HG02885 (cell line): ENCODE measurements at regions not wholly inside any gene's neighbourhood (a gene's known extent, or its start where the extent isn't known, plus 50 kb on each side); places are given as distances from the start of the nearest gene placed in this dataset.
"Not testable (repeated sequence)": the region's sequence is repeated elsewhere in the genome, so short reads cannot be mapped to it uniquely, and the experiment has no call there.

Experiments used
- ATAC-seq: cut with Tn5 transposase; IDR thresholded peaks from one replicate; pipeline ENCODE4 v1.9.1; 2021; ENCODE audit warnings: mild to moderate bottlenecking; ENCODE audit not compliant: unreplicated experiment, poor library complexity

DNA sequence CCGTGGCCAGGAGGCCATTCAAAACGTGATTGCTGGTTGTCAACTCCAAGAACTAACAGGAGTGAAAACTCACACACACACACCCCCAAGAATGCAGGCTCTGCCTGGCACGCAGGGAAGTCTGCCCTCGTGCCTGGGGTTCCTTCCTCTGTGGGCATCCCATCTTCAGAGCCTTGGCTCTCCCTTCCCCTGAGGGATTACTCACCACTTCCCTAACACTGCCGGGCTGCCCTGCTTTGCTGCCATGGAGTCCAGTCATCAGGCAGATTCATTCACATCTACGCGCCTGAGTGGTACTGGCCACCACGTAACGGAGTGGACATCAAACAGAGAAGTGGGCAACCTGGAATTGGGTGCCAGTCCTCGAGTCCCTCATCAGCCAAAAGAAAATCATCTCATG lies 120.7 kb upstream of the TMEM45B start:
- ATAC-seq, result no peak

DNA sequence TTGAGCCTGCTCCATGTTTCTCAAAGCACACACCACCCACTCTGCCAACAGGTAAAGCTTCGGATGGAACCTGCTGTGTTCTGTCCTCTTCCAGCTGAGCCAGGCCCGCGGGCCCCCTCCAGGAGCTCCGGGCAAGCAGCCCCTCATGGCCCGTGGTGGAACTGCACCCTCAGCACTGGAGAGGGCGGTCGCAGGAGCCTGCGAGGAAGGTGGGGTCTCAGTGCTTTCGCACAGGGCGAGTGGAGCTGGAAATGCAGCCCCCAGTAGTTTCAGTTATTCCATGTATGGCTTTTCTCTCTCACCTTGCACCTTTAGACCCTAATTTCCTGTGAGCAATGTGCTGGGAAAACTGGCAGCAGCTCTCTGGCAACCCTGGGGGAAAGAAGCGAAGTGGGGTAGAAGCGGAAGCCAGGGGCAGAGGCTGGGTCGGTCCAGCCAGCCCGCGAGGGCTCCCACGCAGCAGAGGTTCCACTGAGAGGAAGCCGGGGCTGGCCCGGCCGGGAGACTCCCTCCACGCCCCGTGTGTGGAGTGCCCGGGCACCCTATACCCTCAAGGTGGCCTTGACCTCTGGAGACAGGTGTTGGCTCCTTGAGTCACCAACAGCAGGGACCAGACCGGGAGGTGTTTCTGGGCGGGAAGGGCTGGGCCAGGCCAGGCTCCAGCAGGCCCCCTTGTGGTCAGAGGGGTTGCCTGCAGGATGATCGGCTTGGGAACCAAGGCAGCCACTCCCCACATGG lies 119.9 kb upstream of the TMEM45B start:
- peak; percentile 80 for ATAC-seq

DNA sequence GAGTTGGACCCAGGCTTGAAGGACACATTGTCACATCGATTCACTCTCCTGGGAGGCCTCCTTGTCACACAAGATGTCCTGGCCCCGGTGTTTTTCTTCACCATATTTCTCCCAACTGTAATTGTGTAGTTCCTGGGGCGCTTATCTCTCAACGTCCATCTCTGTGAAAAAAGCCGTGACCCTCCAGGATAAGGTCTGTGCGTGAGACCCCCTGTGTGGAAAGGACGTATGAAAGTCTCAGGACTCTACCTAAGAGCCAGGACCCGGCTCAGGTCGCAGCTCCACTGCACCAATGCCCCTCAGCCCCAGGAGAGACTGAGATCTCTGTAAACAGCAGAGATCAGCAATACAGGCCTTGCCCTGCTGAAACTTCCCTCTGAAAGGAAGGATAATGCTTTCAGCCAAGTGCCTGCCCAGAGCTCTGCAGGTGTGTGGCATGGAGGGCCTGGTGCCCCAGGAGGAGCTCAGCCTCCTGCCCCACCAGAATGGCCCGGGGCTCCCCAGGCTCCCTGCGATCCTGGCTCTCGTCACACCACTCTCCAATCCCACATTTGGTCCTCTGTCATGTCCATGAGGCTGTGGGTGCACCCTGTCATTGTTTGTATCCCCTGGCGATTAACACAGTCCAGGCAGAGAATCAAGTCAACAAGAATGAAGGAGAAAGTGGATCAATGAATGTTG lies 119.2 kb upstream of the TMEM45B start:
- no peak for ATAC-seq

DNA sequence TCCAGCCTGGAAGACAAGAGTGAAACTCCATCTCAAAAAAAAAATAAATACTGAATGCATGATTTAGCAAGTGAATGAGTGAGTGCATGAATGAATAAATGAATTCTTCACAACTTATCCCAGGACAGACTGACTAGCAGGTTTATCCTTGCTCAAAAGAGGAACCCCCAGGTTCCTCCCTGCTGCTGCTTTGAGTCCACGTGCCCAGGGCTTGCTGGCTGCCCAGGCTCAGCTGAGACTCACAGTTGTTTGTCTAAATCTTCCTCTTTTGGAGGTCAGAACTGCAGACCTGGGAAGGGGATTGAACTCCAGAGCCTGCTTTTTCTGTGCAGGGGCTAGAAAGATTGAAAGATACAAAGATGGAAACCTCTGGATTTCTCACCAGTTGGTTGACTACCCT lies 117.4 kb upstream of the TMEM45B start:
- ATAC-seq, result no peak

DNA sequence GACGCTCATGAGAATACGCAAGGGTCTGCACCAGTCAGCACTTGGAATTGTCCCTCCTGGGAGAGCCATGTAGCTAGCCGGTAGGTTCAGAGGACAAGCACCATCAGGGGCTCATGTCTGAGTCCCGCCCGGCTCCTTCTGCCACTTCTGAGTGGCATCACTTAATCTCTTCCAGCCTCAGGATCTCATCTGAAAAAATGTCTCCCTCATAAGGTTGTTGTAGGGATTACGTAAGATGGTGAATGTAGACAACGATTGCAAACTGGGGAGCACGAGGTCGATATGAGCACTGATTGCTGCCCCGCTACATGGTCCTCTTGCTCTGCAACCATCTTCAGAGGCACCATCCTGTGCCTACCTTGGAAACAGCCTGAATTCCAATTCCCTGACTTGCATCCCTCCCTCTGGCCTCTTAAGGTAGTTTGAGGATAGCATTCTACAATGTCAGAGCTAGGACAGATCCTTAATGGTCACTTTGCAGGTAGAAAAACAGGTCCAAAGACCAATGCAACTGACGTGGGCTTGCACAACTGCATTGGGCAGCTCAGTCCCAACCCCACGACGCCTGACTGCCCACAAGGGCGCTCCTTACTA lies 115.8 kb upstream of the TMEM45B start:
- no peak for ATAC-seq

DNA sequence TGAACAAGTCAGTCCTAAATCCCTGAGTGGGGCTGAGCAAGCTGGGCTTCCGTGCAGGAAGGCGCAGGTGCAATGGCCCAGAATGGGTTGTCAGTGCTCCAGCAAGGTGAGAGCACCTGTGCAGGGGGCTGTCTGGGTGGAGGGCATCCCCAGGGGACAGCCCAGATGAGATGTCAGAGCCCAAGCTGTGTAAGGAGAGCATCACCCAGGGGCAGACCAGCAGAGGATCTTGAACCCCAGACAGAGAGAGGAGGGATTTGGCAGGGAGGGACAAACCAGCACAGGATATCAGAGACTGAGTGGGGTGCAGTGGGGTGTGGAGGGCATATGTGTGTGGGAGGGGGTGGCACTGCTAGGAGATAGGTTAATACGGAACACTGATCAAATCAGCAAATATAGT lies 114.9 kb upstream of the TMEM45B start:
- no peak for ATAC-seq

DNA sequence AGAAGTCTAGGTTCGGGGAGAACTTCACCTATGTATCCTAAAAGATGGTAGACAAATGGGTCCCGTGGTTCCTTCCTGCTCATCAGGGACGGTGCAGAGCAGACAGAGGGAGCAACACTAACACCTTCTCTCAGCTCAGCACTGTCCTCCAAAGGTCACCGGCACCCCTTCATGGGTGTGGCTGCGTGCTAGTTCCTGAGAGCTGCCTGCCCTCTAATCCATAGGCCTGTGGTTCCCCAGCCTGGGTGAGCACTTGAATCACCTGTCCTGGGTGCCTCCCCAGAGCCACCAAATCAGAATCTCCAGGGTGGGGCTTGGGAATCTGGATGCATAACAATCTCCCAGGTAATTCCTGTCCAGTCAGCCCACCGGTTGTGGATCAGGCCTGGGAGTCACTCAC lies 113.9 kb upstream of the TMEM45B start:
- ATAC-seq, result no peak

DNA sequence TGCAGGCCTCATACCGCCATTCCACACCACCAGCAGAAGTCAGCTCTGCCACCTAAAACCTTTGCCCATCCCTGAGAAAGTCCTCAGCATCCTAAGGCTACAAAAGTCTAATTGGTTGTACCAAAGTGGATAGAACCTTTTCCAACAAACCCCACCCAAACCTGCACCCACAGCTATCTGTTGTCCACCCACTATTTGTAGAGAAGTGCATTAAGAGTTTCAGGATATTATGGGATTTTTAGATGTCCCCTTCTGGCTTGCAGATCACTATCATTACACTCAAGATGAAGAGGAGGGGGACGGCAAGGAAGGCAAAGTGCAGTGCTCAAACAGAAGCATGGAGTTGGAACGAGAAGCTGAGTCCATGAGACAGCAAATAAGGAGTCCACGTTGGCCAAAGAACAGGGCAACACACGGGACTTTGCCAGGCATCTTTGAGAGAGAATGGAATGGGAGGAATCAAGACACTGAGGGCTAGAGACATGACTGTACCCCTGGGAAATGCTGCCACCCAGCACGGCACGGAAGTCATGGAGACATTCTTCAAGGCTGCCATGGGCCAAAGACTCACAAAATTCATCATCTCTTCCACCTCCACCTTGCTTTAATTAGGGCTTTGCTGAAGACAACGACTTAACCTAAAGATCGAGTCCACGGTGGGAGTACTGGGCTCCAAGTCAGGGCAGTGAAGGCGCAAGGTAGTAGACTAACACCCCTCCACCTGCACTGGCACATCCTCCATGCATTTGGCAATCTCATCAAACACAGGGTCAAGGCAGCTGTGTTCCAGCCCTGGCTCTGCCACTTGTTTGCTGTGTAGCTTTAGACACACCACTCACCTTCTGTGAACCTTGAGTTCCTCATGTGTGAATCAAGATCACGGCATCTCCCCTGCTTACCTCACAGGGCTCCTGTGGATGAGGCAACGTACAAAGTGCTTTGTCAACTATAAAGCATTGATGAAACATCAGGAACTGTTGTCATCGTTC lies 112.9 kb upstream of the TMEM45B start:
- no peak for ATAC-seq

DNA sequence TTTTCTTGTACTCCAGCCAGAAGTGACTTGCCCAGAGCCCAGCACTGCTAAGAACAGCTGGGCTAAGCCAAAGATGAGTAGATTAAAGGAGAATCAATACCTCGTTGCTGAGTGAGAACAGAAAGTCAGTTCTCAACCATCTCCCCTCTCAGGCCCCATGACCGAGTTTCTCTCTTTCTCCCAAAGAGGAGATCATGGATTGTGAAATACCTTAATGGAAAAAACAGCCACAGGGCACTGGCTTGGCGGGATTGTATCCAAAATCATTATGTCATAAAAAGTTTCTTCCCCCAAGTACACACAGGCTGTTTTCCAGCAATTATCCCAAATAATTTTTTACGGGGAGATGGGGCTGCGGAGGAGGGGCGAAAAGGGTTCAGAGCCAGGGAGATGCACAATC lies 111.8 kb upstream of the TMEM45B start:
- ATAC-seq, result no peak

DNA sequence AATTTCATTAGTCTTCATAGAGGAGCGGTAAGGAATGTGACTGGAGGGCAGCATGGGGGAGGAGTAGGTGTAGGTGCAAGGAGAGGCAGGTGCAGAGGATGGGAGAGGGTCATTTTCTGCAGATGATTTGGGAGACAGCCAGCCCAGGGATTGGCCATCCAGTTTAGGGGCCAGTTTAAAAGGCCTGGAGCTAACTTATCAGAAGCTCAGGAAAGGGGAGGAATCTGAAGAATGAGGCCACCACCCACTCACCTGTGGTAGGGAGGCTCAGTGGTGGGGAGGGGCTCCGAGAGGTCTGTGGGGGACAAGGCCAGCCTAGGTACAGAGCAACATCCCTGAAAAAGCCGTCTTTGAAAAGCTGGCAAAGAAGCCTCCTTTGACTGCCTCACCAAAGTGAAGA lies 110.8 kb upstream of the TMEM45B start:
- no peak for ATAC-seq

DNA sequence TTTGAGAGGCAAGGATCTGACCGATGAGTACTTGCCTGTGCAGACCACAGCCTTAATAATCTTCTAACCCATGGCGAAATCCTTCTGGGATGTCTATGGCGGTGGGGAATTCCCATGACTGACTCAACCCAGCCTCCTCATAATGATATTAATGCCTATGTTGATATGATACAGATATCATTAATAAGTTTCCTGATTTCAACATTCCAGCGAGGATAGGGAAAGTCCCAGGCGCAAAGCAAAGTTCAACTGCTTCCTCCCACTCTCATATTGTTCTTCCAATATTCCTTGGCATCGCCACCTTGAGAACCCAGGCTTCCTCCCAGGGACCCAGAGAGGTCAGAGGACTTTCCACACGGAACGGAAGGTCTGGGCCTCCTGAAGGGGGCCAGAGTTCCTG lies 110.3 kb upstream of the TMEM45B start:
- ATAC-seq, result no peak

DNA sequence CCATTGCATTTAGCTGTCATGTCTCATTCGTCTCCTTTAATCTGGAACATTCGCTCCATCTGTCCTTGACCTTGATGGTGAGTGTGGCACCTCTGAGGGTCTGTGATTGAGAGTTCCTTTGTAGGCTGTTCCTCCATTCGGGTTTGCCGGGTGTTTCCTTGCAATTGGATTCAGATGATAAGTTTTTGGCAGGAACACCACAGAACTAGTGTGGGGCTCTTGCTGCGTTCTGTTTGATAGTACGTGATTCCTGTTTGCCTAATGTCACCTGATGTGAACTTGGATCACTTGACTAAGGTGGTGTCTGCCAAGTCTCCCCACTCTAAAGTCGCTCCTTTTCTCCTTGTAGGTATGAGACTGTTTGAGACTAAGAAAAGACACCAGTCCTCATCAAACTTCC lies 109.7 kb upstream of the TMEM45B start:
- no peak for ATAC-seq

DNA sequence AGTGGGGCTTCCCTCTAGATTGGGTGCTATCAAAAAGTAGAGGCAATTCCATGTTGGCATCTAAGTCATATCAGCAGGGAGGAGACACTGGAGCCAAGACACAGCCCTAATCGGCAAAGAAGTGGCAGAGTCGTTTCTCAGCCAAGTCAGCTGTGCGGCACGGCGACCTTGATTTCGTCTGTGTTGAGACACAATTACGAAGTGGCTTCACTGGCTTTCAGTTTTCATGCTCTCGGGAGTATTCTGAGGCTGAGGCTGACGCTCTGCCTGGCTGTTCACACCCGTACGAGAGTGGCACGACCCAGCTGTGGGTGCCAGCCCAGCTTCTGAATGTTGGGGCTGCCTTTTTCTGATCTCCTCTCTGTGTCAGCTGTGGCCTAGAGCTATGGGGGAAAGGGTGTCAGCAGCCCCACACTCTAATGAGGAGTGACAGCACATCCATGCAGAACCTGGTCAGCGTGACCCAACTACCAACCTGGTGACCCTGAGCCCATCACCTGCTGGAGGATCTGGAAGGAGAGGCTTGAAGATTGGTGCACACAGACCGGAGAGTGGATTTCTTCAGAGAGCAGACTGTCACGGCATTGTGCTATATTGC lies 105.7 kb upstream of the TMEM45B start:
- ATAC-seq, result no peak

DNA sequence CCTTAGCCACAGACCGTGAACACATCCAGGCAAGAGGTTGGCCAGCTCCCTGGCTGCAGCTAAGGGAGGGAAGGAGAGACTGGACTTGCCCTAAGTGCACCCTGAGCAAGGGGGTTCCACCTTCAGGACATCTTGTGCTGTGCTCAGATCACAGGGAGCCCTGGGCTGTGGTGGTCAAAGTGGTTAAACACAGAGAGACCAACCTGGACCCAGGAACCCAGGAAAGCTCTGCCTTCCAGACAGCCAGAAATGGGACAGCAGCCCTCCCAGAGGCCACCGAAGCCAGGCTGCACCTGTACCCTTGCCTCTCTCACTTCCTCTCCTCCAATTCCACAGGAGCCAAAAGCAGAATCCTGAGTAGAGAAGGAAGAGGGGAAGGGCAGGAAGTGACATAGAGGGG lies 105.2 kb upstream of the TMEM45B start:
- ATAC-seq, result no peak

DNA sequence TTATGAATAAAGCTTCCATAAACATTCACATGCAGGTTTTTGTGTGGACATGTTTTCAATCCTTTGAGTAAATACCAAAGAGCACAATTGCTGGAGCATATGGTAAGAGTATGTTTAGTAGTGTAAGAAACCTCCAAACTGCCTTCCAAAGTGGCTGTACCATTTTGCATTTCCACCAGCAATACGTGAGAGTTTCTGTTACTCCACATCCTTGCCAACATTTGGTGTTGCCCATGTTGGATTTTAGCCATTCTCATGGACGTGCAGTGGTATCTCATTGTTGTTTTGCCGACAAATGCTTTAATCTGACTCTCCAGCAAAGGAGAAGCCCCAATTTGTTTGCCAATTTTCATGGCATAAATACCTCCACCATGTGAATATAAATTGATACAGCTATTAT lies 103.9 kb upstream of the TMEM45B start:
- no peak for ATAC-seq

DNA sequence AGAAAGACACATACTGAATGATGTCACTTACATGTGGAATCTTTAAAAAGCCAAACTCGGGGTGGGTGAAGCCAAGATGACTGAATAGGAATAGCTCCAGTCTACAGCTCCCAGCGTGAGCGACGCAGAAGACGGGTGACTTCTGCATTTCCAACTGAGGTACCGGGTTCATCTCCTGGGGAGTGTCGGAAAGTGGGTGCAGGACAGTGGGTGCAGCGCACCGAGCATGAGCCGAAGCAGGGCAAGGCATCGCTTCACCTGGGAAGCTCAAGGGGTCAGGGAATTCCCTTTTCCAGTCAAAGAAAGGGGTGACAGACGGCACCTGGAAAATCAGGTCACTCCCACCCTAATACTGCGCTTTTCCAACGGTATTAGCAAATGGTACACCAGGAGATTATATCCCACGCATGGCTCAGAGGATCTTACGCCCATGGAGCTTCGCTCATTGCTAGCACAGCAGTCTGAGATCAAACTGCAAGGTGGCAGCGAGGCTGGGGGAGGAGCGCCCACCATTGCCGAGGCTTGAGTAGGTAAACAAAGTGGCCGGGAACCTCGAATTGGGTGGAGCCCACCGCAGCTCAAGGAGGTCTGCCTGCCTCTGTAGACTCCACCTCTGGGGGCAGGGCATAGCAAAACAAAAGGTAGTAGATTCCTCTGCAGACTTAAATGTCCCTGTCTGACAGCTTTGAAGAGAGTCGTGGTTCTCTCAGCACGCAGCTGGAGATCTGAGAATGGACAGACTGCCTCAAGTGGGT lies 103.0 kb upstream of the TMEM45B start:
- not testable (repeated sequence) for ATAC-seq

DNA sequence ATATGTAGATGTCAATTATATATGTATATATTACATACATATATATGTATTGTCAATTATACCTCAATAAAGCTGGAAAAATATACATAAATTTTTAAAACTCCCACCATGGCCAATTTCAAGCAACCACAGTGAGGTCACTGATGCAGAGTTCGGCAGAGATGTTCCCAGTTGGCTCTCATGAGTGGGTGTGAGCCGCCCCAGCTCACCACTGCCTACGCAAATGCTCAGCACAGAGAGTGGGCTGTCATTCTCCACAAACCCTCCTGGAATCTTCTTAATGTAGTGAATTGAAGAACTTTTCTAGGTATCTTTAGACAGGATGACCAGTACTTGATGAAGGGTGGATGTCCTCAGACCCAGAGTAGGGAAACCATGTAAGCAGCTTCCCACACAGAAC lies 96.6 kb upstream of the TMEM45B start:
- no peak for ATAC-seq

DNA sequence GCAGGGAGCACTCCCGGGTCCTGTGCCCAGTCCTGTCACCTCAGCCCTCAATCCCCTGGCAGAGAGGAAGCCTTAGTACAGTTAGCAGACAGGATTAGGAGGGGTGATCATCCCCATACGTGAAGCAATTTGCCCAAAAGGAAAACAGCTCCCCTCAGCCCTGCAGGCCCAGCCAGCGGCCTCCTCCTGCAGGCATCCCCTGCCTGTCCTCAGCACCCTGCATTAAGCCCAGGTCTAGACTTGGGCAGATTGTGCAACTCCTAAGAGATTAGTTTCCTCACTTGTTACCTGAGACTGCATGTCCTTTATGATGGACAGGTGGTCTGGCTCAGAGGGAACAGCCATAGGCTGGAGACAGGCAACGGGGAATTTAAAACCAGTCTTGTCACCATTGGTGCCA lies 95.5 kb upstream of the TMEM45B start:
- ATAC-seq, result no peak

DNA sequence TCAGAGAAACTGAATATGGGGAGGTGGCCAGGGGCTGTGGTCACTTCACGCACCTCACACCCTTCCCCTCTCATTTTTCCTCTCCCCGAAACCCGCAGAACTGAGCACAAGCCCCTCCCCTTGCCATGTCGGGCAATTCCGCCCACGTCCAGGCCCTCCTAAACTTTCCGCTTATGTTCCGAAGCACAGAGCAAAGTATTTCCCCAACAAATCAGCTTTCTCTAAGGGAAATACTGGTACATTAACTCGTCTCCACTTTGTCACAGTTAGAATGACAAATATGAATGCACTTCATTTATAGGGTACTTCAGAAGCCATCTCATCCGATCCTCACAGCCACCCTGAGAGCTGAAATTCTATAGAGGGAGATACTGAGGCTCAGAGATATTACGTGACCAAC lies 94.7 kb upstream of the TMEM45B start:
- no peak for ATAC-seq

DNA sequence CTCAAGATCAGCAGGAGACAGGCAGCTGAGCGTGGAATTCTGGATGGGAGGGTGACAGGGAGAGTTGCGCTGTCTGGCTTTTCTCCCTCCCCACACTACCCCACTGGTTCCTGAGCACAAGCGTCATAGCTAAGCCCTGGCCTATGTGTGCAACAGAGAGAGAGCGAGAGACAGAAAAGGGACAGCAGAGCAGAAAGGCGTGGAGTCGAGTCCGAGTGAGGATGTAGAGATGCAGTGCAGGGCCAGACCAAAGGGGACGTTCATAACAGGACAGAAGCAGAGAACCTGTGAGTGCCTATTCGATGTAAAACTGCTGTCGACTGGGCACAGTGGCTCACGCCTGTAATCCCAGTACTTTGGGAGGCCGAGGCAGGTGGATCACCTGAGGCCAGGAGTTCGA lies 94.0 kb upstream of the TMEM45B start:
- ATAC-seq, result no peak
